Activated effector memory CD4-positive, alpha-beta T cell treated with Interleukin-2 at 50 U/mL for 16 hours (primary cell): ENCODE measurements at regions not wholly inside any gene's neighbourhood (a gene's known extent, or its start where the extent isn't known, plus 50 kb on each side); places are given as distances from the start of the nearest gene placed in this dataset.

Source experiments
- DNase-seq: peaks from one replicate; pipeline ENCODE4 v3.0.0-alpha.2; 2020

DNA sequence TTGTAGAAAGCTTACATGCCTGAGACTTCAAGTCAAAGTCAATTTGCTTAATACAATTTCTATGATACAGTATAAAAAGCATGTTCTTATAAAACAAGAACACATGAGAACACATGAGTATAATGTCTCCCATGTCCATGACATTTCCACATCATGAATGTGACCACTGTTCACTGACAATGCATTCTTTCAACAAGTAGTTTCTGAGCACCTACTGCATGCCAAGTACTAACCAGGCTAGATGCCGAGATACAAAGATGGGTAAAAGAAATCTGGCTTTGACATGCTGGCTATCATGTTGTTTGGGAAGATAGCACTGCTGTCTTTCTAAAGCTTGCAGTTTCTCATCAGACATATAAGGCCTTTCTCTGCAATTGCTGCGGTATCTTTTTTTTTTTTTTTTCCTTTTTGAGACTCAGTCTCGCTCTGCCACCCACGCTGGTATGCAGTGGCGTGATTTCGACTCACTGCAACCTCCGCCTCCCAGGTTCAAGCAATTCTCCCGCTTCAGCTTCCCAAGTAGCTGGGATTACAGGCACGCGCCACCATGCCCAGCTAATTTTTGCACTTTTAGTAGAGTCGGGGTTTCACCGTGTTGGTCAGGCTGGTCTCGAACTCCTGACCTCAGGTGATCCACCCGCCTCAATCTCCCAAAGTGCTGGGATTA lies 123.6 kb upstream of the DST start:
- no peak for DNase-seq

DNA sequence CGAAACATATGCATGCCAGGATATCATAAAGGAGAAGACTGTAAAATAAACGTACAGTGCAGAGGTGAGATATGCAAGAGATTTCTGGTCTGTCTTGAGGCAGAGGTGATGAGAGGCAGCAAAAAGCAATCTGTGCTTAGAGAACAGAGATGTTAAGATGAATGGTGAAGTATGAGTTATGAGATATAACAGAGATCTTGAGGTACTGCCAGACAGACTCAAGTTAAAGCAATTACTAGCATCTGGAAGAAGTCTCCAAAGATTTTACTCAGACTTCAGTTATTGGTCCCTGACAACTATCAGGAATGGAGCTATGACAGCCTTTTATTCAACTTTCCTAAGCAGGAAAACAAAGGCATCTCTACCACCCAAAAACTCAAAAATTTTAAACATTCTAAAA lies 122.8 kb upstream of the DST start:
- DNase-seq = no peak

DNA sequence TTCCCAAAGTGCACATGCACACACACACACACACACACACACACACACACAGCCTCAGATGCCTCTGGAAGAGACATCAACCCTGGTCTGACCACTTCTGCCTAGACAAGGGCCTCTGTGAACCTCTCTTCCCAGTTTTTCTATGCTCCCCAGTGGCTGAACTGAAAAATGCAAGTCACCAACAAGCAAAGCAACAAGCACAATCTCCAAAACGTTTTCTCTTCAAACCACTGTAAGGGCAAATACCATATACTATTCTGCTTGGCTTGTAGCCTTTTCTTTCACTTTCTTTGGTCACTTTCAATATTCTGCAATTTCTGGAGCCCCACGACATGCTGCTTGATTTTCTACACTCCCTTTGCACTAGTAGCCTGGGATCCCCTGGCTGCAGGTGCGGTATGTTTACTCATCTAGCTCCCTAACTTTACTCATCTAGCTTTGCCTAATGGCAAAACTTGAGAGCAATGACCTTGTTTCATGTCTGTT lies 121.4 kb upstream of the DST start:
- DNase-seq = no peak

DNA sequence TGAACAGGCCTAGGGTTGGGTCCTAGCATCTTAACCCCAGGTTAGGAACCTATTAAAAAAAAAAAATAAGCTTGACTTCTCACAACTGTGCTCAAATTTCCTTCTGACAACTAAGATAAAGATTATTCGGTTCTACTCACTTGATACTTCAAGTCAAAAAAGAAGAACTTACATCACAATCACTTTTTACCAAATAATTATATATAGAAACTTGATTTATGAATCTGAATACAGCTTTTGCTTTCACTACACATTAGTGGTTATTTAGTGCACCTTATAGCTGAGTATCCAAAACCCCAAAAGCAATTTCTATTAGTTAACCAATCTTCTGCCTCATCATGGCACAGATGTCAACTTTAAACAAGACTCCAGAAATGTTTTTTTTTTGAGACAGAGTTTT lies 119.0 kb upstream of the DST start:
- DNase-seq = no peak

DNA sequence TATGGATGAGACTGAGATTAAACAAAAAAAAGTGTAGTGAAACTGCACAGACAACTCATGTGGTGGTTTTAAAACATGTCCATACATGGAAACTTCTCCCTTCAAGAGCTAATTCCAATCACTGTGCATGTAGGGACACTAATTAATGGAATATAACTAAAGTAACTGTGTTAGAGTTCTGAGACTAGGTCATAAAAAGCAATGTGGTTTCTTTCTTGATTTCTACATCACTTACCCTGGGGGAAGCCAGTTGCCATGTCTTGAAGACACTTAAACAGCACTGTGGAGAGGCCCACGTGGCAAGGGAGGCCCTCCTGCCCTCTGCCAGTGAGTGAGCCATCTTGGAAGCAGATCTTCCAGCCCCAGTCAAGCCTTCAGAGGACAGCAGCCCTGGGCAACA lies 118.2 kb upstream of the DST start:
- no peak for DNase-seq

DNA sequence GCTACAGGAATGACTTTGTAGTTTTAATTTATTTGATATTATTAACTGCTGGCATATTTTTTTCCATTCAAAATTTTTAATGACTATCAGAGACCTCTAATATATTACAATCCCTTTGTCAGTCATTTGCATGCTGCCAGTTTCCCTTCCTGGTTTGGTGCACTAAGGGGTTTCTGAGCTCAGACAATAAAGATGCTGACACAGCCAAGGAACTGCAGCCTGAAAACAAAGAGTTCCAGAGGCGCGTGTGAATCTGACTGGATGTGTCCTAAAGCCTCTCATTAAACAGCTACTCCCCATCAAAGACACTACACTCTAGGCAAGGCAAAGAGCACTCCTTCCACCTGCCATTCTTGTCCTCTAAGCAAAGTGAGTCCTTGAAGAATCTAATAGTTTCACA lies 116.8 kb upstream of the DST start:
- DNase-seq = no peak

DNA sequence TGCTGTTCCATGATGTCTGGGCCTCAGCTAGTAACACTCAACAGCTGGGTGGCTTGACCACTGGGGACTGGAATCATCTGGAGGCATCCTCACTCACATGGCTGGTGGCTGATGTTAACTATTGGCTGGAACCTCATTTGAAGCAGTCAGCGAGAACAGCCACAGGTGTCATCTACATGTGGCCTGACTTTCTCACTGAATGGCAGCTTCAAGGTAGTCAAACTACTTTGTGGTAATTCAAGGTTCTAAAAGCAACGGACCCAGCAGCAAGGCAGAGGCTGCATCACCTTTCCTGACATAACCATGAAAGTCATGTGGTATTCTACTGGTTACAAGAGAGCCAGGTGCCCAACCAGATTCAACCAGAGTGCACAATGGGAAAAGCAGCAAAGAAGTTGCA lies 115.9 kb upstream of the DST start:
- no peak for DNase-seq

DNA sequence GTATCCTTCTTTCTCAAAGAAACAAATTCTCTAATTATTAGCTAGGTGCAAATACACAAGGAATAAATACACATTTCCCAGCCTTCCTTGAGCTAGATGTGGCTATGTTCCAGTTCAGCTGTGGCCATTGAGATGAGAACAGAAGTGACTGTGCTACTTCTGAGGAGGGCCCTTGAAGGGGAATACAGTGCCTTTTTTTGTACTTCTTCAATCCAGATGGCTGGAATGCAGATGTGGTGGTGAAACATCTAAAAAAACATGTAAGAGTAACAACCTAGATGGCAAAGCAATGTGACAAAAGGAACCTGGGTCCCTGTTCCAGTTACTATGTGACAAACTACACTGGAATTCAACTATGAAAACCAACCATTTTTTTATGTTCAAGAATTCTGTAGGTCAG lies 115.4 kb upstream of the DST start:
- no peak for DNase-seq

DNA sequence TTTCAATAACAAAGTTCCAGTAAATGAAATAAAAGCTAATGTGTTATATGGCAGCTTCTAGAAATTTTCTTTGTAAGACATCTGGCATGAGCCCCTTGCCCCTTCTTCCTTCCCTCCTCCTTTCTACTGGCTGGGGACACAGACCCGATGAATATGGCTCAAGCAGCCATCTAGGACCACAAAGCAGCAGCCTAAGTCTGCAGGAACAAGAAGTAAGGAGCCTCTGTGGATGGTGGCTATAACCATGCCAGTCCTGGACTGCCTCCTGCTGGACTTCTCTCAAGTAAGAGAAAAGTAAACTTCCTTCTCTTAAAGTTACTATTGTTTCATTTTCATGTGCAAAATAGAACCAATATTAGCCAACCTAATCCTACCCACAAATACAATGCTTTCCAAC lies 114.9 kb upstream of the DST start:
- no peak for DNase-seq

DNA sequence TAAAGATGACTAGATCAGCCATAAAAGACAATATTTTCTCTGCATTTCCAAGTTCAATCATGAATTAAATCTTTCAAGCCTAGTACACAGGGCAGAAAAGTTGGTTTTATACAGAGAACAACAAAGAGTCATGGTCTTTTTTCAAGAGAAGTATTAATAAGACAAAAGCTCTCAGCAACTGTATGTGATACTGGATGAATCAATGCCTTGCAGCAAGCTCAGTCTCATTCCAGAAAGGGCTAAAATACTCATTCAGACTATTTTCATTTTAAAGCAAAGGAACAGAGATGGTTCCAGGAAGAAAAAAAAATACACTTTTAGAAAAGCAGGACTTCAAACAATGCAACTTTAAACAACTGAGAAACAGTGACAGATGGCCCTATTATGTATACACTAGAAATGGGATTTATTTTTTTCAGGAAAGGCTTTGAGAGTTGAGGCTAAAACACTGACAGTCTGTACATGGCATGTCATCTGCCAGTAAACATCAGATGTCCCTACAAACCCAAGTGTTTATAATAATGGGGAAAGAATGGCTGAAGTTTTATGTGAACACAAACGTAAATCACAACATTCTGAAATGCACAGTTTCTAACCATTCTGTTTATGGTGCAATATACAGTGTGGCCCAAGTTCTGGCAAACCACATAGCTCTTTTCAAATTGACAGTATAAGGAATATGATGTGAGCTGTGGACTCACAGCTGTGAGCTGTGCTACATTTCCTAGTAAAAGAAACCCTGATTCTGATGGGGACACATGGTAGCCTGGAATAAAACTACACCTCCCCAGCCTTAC lies 114.3 kb upstream of the DST start:
- no peak for DNase-seq

DNA sequence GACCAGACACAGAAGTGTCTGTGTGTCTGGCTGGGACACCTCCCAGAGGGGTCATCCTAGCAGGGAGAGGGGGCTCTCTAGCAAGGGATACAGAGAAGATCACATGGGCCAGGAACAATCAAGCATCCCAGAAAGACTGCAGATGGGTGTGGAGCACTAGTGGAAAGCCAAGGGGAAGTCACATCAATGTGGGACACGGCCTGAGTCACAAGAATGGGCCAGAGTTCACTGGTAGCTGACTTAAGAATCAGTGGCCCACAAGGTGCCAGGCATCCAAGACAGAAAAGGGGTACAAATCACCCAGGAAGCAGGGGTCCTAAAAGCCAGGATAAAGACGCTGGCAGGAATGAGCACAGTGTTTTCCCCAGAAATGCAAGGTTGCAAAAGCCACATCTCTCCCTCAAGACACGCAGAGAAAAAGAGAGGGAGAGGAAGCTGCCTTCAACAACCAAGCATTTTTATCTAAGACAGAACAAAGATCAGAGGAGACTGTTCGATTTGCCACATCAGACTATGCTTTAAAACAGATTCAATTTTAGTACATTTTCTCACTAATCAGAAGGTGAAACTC lies 113.6 kb upstream of the DST start:
- no peak for DNase-seq

DNA sequence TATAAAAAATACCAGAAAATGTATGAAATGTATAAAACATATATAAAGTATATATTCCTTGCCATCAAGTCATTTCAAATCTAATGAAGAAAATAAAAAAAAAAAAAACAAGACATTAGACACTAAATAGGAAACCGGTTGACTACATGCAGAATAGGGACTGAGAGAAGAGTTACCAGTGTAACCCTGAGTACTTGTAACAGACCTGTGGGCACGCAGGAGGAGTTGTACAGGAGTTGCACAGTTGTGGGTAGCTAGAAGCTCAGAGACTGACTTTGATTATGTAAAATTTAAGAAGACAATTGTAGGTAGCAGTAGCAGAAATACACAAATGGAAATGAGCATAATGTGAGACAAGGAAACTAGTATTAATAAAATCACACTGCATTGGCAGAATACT lies 112.4 kb upstream of the DST start:
- DNase-seq = no peak

DNA sequence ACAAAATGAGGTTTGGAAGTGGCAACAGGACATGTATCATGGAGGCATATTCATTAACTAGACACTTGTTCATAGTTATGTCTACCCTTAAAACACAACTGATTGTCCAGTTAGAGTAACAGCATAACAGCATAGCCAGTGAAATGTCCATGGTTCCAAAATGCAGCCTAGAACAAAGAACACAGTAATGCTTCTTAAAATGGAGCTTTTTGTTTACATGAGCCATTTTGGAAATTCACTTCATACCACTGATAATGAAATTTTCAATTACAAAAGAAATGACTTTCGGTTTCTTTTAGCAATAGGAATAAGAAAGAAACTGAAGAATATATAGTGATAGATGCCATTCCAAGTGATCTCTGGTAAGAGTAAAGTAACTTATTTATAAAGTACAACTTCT lies 111.1 kb upstream of the DST start:
- no peak for DNase-seq

DNA sequence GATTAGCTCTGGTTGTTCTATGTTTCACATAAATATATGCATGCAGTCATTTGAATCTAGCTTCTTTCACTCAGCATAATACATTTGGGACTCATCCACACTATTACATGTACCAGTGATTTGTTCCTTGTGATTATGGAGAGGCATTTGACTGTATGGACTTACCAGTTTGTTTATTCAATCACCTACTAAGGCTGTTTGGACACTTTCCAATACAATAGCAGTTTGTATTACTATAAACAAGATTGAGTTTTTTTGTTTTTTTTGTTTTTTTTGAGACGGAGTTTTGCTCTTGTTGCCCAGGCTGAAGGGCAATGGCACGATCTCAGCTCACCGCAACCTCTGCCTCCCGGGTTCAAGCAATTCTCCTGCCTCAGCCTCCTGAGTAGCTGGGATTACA lies 109.8 kb upstream of the DST start:
- no peak for DNase-seq

DNA sequence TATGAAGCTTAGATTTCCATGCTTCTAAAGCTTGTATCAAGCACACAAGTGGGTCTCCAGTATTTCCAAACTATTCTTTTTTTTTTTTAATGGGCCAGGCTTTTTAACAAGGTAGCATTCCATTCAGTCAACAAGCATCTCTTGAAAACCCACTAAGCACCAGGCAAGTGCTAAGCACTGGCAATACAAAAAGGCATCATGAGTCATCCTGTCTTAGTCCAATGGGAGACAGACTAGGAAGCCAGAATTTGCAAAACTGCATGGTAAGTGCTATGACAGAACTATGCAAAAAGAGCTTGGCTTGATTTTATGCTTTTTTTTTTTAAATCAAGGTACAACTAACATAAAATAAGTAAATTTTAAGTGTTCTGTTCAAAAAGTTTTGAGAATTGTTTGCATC lies 109.3 kb upstream of the DST start:
- DNase-seq = no peak

DNA sequence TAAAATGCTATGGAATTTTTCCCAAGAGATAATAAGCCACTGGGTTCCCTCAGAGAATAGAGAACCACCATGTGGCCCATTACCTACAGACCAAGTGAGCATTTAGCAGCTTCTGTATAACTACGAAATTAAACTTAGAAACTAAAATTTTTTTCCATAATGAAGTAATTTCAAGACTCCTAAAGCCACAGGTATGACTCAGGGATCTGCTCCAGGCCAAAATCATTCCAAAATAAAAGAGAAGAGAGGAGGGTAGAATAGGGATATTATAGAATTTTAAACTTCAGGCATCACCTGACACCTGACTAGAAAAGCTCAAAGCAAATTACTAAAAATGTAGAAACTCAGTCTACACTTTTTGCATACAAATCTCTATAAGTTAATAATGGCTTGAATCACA lies 108.9 kb upstream of the DST start:
- DNase-seq = no peak

DNA sequence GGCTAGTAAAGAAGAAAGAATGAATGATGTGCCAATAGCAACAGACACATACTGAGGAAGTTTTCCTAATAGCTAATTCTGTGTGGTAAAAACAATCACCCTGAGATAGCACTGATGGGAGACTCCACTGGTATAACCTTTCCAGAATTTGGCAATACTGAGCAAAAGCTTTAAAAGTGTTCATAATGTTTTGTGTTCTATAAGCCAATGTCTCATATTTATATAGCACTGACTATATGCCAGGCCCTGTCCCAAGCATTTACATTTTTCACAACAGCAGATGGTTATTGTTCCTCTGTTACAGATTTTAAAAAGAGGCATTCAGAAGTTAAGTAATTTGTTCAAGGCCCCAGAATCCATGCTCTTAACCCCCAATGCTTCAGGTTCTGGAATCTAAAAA lies 108.0 kb upstream of the DST start:
- no peak for DNase-seq

DNA sequence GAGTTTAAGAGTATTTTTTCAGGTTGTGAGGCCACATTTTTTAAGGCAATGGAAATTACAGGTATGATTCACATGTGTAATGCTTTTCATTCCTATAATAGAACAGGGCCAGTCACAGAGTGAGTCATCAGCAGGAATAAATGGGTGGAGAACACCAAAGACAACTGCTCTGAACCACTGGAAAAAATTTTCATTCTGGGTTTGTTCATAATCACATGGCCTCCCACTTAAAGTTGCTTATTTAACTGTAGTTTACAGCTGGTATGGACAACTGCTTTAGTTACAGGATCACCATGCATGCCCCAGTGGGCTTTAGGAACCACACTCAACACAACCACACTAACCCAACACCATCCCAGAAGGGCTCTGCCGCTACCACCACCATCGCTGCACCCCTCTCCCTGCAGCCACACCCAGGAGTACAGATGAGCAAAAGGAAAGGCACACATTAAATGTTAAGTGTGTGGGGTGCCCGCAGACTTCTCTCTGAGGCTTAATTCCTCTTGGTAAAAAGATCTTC lies 107.0 kb upstream of the DST start:
- no peak for DNase-seq

DNA sequence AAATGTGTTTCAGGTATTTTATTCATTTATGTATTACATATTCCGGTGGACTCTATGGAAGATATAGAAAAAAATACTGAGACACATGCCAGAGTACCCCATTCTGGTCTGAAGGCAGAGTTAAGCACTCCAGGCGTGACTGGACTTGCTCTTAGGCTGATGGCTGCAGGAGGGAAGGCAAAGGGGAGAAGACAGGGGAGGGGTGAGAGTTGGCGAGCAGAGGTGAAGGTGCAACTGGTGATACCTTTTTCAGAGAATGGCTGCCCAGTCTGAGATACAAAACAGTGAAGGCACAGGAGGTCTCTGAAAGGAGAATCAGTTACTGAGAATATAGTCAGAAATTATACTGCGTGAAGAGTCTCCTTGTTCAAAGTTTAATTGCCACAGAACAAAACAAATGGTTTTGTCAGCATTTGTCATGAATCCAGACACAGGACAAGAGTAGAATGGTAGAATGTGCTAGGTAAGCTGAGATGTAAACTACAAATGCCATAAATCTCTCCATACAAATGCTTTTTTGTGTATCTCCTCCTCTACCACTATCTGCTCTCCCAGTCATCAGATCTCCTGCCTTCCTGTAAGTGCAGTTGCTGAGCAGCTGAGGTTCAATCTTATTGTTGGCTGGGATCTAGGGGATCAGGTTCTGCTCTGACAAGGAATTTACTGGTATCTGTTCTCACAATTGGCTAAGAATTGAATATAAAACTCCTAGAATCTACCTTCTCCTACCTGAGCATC lies 104.2 kb upstream of the DST start:
- no peak for DNase-seq

DNA sequence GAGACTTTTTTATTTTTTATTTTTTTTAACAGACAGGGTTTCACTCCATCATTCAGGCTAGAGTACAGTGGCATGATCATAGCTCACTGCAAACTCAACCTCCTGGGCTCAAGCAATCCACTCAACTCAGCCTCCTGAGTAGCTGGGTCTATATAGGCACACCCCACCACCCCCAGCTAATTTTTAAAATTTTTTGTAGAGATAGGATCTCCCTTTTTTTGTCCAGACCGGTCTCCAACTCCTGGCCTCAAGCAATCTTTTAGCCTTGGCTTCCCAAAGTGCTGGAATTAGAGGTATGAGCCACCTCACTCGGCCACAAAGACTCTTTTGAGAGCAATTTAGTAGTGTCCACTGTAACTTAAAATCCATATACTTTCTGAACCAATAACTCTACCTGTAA lies 103.3 kb upstream of the DST start:
- no peak for DNase-seq

DNA sequence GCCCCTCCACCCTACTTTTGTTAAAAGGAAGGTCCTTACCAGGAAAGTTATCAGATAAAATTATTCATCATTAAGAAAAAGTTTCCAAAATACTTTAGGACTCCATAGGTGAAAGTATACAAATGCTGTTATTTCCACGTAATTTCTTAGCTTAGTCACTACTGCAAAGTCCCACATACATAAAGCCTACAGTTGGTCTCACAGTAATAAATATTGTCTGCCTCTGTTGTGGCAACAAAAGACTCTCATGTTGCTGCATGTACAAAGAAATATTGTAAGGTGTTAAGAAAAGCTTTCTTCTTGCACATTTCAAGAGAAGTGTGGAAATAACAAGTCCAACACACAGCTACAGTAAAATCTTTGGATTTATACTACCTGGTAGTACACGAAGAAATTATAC lies 102.4 kb upstream of the DST start:
- no peak for DNase-seq

DNA sequence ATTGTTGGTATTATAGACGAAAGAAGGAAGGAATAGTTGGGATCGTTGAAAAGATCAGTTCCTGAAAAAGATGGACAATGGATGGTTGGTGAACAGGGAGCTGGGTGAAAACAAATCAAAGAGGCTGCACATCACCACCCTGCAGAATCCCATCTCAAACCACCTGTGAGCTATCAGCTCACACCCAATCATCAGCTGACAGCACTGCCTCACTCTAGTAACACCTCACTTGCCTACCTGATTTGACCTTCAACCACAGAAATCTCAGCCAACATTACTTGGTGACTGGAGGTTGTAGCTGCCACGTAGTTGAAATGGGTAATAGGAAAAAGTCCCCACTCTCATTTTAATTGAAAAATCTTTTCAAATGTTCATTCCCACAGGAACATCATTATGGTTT lies 101.8 kb upstream of the DST start:
- DNase-seq = no peak

DNA sequence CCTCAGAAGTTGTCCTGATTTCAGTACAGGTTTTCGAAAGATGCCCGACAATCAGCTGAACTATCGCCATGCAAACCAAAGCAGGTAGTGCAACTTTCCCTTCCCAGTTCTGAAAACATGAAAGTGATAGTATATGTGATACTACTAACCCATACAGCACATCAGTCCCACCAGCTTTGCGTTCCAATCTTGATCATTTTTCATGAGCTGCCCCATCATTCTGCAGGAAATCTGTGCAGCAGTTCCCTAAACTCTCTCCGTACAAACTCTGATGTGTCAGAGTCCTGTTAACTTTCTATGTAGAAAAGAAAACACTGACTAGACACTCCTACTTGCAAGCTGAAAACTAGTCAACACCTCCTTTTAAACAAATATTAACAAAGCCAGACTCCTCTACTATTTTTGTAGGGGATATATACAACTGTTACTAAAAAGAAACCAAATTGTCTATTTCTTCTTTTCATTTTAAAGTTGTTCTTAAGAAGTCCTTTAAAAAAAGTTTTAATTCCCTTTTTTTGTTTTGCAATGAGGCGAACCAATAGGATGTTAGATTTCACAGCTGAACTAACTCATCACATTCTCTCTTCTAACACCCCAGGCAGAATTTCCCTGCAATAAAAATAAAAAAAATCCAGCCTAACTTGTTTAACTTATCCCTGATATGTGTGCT lies 99.6 kb upstream of the DST start:
- DNase-seq = no peak
